Stimulated activated CD4-positive, alpha-beta T cell treated with anti-CD3 and anti-CD28 coated beads, Interleukin-1b, Interleukin-23, amount 100 ng/mL, for 1 hour (primary cell): ENCODE measurements at regions not wholly inside any gene's neighbourhood (a gene's known extent, or its start where the extent isn't known, plus 50 kb on each side); places are given as distances from the start of the nearest gene placed in this dataset.

Source experiments
- DNase-seq, 2 donors: peaks; one replicate each; pipeline ENCODE4 v3.0.0-alpha.2; 2020; ENCODE audit warnings: low read depth in 2 of 2

GRCh38 chr2:226652983-226653765 is 146.4 kb downstream of the IRS1 start:
- DNase-seq, result no peak

- DNase-seq, result no peak
Observed at GRCh38 chr2:226652369-226652768, 147.3 kb downstream of the IRS1 start.

- DNase-seq, result peak in 1 of 2 donors; percentile 16
Observed at GRCh38 chr2:226649871-226650660, 149.6 kb downstream of the IRS1 start.

- DNase-seq, result no peak
Observed at GRCh38 chr2:226649201-226649600, 150.4 kb downstream of the IRS1 start.

GRCh38 chr2:226647621-226648518 is 151.8 kb downstream of the IRS1 start:
- DNase-seq, result no peak

- DNase-seq, result no peak
Observed at GRCh38 chr2:226644399-226644865, 155.2 kb downstream of the IRS1 start.

- no peak for DNase-seq
Observed at GRCh38 chr2:226643946-226644282, 155.7 kb downstream of the IRS1 start.

- no peak for DNase-seq
Observed at GRCh38 chr2:226643030-226643945, 156.3 kb downstream of the IRS1 start.

GRCh38 chr2:226641008-226641407 is 158.6 kb downstream of the IRS1 start:
- DNase-seq, result no peak

GRCh38 chr2:226640501-226640900 is 159.1 kb downstream of the IRS1 start:
- DNase-seq, result no peak

GRCh38 chr2:226639550-226639949 is 160.1 kb downstream of the IRS1 start:
- no peak for DNase-seq

GRCh38 chr2:226638576-226638975 is 161.0 kb downstream of the IRS1 start:
- no peak for DNase-seq

- no peak for DNase-seq
Observed at GRCh38 chr2:226637383-226637782, 162.2 kb downstream of the IRS1 start.

- no peak for DNase-seq
Observed at GRCh38 chr2:226636586-226636985, 163.0 kb downstream of the IRS1 start.

GRCh38 chr2:226634943-226635604 is 164.5 kb downstream of the IRS1 start:
- no peak for DNase-seq

- DNase-seq, result no peak
Observed at GRCh38 chr2:226631671-226632070, 167.9 kb downstream of the IRS1 start.

GRCh38 chr2:226631187-226631586 is 168.4 kb downstream of the IRS1 start:
- DNase-seq, result no peak

- DNase-seq, result no peak
Observed at GRCh38 chr2:226625946-226626345, 173.7 kb downstream of the IRS1 start.

- no peak for DNase-seq
Observed at GRCh38 chr2:226623587-226624368, 175.8 kb downstream of the IRS1 start.

GRCh38 chr2:226622484-226622883 is 177.1 kb downstream of the IRS1 start:
- DNase-seq, result no peak
